PFSK-1 (cell line): ENCODE measurements at regions not wholly inside any gene's neighbourhood (a gene's known extent, or its start where the extent isn't known, plus 50 kb on each side); places are given as distances from the start of the nearest gene placed in this dataset.

ENCODE experiments used
- FOXP2 ChIP-seq: optimal IDR thresholded peaks from 2 replicates; pipeline ENCODE3; 2011; ENCODE audit warnings: borderline replicate concordance, control low read depth, inconsistent platforms; ENCODE audit not compliant: insufficient read depth; ENCODE audit errors: extremely low read length, extremely low read depth
- POLR2AphosphoS5 ChIP-seq: IDR thresholded peaks from 2 replicates; pipeline ENCODE4 v1.6.1; 2012; ENCODE audit warnings: low read depth, mild to moderate bottlenecking, control low read depth, low read length, moderate library complexity
- SIN3A ChIP-seq: IDR thresholded peaks from 2 replicates; pipeline ENCODE4 v1.6.1; 2012; ENCODE audit warnings: mild to moderate bottlenecking, low read length, moderate library complexity, borderline replicate concordance; ENCODE audit not compliant: insufficient read depth
- TAF1 ChIP-seq: IDR thresholded peaks from 2 replicates; pipeline ENCODE4 v1.6.1; 2012; ENCODE audit warnings: low read length, control low read depth, borderline replicate concordance; ENCODE audit not compliant: insufficient read depth
- TF ChIP-seq, protein P1 (sequence below), 2 experiments: IDR thresholded peaks; 2 replicates each; pipeline versions ENCODE4 v1.6.1 to v1.8.0; 2011 to 2012; ENCODE audit warnings: low read depth in 2 of 2, low read length in 2 of 2, control low read depth in 1 of 2, inconsistent platforms in 1 of 2, mild to moderate bottlenecking in 1 of 2, moderate library complexity in 1 of 2; ENCODE audit not compliant: insufficient read depth in 1 of 2

DNA sequence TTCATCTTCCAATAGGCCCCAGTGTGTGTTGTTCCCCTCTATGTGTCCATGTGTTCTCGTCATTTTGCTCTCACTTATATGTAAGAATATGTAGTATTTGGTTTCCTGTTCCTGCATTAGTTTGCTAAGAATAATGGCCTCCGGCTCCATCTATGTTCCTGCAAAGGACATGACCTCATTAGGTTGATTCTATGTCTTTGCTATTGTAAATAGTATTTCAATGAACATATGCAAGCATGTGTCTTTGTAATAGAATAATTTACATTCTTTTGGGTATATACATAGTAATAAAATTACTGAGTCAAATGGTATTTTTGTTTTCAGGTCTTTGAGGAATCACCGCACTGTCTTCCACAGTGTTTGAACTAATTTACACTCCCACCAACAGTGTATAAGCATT, 202.9 kb upstream of the KIRREL3 start:
- TF ChIP-seq FOXP2 (no peak), SIN3A (no peak)

DNA sequence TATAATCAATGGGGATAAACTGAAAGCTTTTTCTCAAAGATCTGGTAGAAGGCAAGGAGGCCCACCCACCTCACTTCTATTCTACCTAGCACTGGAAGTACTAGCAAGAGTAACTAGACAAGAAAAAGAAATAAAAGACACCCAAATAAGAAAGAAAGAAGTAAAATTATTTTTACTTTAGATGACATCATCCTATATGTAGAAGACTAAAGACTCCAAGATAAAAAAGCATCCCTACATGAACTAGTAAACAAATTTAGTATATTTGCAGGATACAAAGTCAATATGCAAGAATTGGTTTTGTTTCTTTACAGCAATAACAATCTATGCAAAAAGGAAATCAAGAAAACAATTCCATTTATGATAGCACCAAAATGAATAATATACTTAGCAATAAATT, 201.5 kb upstream of the KIRREL3 start:
- TF ChIP-seq TAF1 (no peak), SIN3A (no peak), FOXP2 (no peak), POLR2AphosphoS5 (no peak)
- TF ChIP-seq, protein P1, sequence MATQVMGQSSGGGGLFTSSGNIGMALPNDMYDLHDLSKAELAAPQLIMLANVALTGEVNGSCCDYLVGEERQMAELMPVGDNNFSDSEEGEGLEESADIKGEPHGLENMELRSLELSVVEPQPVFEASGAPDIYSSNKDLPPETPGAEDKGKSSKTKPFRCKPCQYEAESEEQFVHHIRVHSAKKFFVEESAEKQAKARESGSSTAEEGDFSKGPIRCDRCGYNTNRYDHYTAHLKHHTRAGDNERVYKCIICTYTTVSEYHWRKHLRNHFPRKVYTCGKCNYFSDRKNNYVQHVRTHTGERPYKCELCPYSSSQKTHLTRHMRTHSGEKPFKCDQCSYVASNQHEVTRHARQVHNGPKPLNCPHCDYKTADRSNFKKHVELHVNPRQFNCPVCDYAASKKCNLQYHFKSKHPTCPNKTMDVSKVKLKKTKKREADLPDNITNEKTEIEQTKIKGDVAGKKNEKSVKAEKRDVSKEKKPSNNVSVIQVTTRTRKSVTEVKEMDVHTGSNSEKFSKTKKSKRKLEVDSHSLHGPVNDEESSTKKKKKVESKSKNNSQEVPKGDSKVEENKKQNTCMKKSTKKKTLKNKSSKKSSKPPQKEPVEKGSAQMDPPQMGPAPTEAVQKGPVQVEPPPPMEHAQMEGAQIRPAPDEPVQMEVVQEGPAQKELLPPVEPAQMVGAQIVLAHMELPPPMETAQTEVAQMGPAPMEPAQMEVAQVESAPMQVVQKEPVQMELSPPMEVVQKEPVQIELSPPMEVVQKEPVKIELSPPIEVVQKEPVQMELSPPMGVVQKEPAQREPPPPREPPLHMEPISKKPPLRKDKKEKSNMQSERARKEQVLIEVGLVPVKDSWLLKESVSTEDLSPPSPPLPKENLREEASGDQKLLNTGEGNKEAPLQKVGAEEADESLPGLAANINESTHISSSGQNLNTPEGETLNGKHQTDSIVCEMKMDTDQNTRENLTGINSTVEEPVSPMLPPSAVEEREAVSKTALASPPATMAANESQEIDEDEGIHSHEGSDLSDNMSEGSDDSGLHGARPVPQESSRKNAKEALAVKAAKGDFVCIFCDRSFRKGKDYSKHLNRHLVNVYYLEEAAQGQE (IDR thresholded peaks at IDR 0.05; ENCODE audit: insufficient read depth in 1 of 2, low read depth in 2 of 2, low read length in 2 of 2), result no peak

DNA sequence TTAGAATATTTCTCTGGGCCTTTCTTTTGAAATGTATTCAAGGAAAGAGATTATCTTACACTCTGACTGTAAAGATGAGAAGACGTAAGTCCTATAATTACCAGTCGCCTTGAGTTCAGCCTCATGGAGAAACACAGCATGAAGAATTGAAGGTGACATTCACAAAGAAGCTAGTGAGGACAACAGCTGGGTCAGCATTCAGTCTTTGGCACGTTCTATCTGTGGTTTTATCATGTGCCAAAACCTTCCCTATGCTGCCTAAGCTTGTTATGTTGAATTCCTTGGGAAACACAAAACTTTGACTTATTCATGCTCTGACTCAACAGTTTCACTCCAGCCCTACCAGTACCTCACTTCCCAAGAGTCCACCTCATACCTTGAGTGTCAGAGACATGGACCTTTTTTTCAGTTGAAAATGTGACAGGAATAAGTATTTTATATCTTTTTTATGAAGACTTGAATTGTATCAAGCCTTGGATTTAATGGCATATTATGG, 198.8 kb upstream of the KIRREL3 start:
- no peak for TF ChIP-seq SIN3A
- TF ChIP-seq FOXP2, result no peak
- no peak for TF ChIP-seq POLR2AphosphoS5
- TF ChIP-seq TAF1, result no peak
- TF ChIP-seq, protein P1 (IDR thresholded peaks at IDR 0.05; ENCODE audit: insufficient read depth in 1 of 2, low read depth in 2 of 2, low read length in 2 of 2), result no peak

DNA sequence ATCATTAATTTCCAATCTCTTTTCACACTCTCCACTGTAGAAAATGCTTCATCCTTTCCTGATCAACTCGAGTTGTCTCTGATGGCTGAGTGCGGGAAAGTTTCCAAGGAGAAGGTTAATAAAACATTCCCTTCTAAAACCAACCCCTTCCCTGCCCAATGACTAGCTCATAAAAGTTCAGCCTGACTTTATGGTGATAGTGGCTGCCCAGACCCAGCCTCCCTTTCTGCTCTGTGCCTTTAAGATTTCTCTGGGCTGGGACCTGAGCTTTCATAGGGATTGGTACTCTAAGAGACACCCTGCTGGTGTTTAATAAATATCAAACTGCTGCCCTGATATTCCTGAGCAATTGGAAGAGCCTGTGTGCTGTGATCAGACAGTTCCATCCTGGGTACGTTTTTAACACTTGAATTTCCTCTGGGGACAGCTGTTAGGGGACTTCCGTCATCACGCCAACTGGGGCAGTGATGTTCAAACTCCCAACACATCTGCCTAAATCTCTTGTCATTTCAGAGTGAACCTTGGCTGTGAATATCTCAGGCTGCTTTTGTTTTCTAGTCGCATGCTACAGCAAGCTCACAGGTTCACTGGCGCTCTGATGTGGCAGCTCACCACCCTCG, 195.0 kb upstream of the KIRREL3 start:
- TF ChIP-seq TAF1 (no peak), SIN3A (no peak), FOXP2 (no peak), POLR2AphosphoS5 (no peak)
- TF ChIP-seq, protein P1 (IDR thresholded peaks at IDR 0.05; ENCODE audit: insufficient read depth in 1 of 2, low read depth in 2 of 2, low read length in 2 of 2), result no peak

DNA sequence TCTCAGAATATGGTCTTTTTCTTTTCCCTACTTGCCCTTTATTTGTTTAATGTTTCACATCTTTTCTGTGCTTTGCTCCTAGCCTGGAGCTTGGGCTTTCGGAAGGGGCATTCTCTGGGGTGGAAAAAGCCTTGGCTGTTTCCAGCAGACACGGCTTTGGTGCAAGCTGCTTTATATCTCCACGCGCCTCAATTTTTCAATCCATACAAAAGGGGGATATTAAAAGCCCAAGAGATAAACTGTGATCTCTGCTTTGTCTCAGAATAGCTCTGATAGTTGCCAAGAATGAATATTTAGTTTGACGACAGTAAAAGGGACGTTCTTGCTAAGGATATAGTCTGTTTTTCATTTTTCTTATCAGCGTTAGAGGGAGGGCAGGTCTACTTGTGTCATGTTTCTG, 194.0 kb upstream of the KIRREL3 start:
- no peak for TF ChIP-seq POLR2AphosphoS5
- TF ChIP-seq, protein P1 (IDR thresholded peaks at IDR 0.05; ENCODE audit: insufficient read depth in 1 of 2, low read depth in 2 of 2, low read length in 2 of 2), result no peak
- no peak for TF ChIP-seq TAF1
- no peak for TF ChIP-seq FOXP2
- TF ChIP-seq SIN3A, result no peak
